HEK293T (cell line): ENCODE measurements at regions not wholly inside any gene's neighbourhood (a gene's known extent, or its start where the extent isn't known, plus 50 kb on each side); places are given as distances from the start of the nearest gene placed in this dataset.

Experiments
- CTCF ChIA-PET: fragments of 350-600 bp; formaldehyde crosslinking; extraction: SDS; loops from one replicate; lab custom pipeline; 2021; ENCODE audit warnings: antibody characterized with exemption, inconsistent platforms; lab: Yijun Ruan, JAX
- POLR2A ChIA-PET: fragments of 350-600 bp; formaldehyde crosslinking; extraction: SDS; loops from one replicate; lab custom pipeline; 2020; ENCODE audit warnings: antibody characterized with exemption, inconsistent platforms; lab: Yijun Ruan, JAX
- DNase-seq: peaks from one replicate; pipeline ENCODE4 v3.0.0; 2012; ENCODE audit warnings: mixed read lengths; ENCODE audit errors: extremely low spot score
- ARNT ChIP-seq: fragments of 450-650 bp; IDR thresholded peaks from 2 replicates; pipeline ENCODE4 v1.6.1; 2017; ENCODE audit warnings: mild to moderate bottlenecking
- BHLHE40 ChIP-seq: fragments of 450-650 bp; IDR thresholded peaks from 2 replicates; pipeline ENCODE4 v1.6.1; 2016; ENCODE audit warnings: mild to moderate bottlenecking, moderate library complexity, borderline replicate concordance
- CTBP1 ChIP-seq: fragments of 450-650 bp; IDR thresholded peaks from 2 replicates; pipeline ENCODE4 v1.6.1; 2016; ENCODE audit warnings: borderline replicate concordance
- ELF4 ChIP-seq: fragments of 450-650 bp; IDR thresholded peaks from 2 replicates; pipeline ENCODE4 v1.6.1; 2017; ENCODE audit warnings: antibody characterized with exemption
- FOXA1 ChIP-seq: fragments of 450-650 bp; IDR thresholded peaks from 2 replicates; pipeline ENCODE4 v1.6.1; 2016; ENCODE audit warnings: mild to moderate bottlenecking
- FOXK2 ChIP-seq: fragments of 450-650 bp; IDR thresholded peaks from 2 replicates; pipeline ENCODE4 v1.6.1; 2016; ENCODE audit warnings: mild to moderate bottlenecking
- FOXM1 ChIP-seq: fragments of 450-650 bp; IDR thresholded peaks from 2 replicates; pipeline ENCODE4 v1.6.1; 2017; ENCODE audit warnings: mild to moderate bottlenecking, borderline replicate concordance
- HDGF ChIP-seq: fragments of 450-650 bp; IDR thresholded peaks from 2 replicates; pipeline ENCODE4 v1.6.1; 2017; ENCODE audit warnings: antibody characterized with exemption, borderline replicate concordance
- L3MBTL2 ChIP-seq: fragments of 450-650 bp; conservative IDR thresholded peaks from 2 replicates; pipeline ENCODE4 v1.6.1; 2016; ENCODE audit warnings: mild to moderate bottlenecking
- LEF1 ChIP-seq: fragments of 450-650 bp; IDR thresholded peaks from 2 replicates; pipeline ENCODE4 v1.6.1; 2017; ENCODE audit warnings: mild to moderate bottlenecking, borderline replicate concordance
- NFRKB ChIP-seq: fragments of 450-650 bp; IDR thresholded peaks from 2 replicates; pipeline ENCODE4 v1.6.1; 2016; ENCODE audit warnings: mild to moderate bottlenecking, moderate library complexity
- PKNOX1 ChIP-seq: fragments of 450-650 bp; IDR thresholded peaks from 2 replicates; pipeline ENCODE4 v1.6.1; 2016
- SP1 ChIP-seq: fragments of 450-650 bp; IDR thresholded peaks from 2 replicates; pipeline ENCODE4 v1.6.1; 2017
- SUZ12 ChIP-seq: fragments of 450-650 bp; IDR thresholded peaks from 2 replicates; pipeline ENCODE4 v1.6.1; 2016; ENCODE audit warnings: mild to moderate bottlenecking
- TARDBP ChIP-seq: fragments of 450-650 bp; IDR thresholded peaks from 2 replicates; pipeline ENCODE4 v1.6.1; 2016
- ZNF384 ChIP-seq: fragments of 450-650 bp; IDR thresholded peaks from 2 replicates; pipeline ENCODE4 v1.6.1; 2016

- POLR2A ChIA-PET: no interaction called here
- DNase-seq: no peak
- TF ChIP-seq FOXM1 (no peak), SP1 (no peak), ARNT (no peak), LEF1 (no peak), TARDBP (no peak), SUZ12 (no peak), BHLHE40 (no peak), CTBP1 (no peak)
- CTCF ChIA-PET: interaction anchor here (0.7 kb wide), 1 partner anchor 206 kb away, joined by 3 read pairs; no protein-coding TSS in a partner anchor
Measured at GRCh38 chr1:219109424-219110018, 64.2 kb upstream of the LYPLAL1 start.

- ChIA-PET CTCF (no interaction called here), POLR2A (no interaction called here)
- no peak for TF ChIP-seq SP1
- no peak for TF ChIP-seq ELF4
- TF ChIP-seq HDGF: no peak
- no peak for DNase-seq
Measured at GRCh38 chr1:219113261-219113660, 60.4 kb upstream of the LYPLAL1 start.

- ChIA-PET CTCF (no interaction called here), POLR2A (no interaction called here)
Measured at GRCh38 chr1:219114014-219114413, 59.7 kb upstream of the LYPLAL1 start.

GRCh38 chr1:219119839-219120238 is 53.8 kb upstream of the LYPLAL1 start:
- DNase-seq: no peak
- no peak for TF ChIP-seq SUZ12
- POLR2A ChIA-PET: no interaction called here
- CTCF ChIA-PET: no interaction called here

More at GRCh38 chr1:219114014-219114413, 59.7 kb upstream of the LYPLAL1 start:
- no peak for DNase-seq
- TF ChIP-seq TARDBP (no peak), FOXA1 (no peak), PKNOX1 (no peak), L3MBTL2 (no peak), FOXK2 (no peak), CTBP1 (no peak)

- TF ChIP-seq PKNOX1 (no peak), SUZ12 (no peak), FOXK2 (no peak), BHLHE40 (no peak), TARDBP (no peak), HDGF (no peak), SP1 (no peak), ZNF384 (no peak), NFRKB (no peak), L3MBTL2 (no peak), LEF1 (no peak), FOXA1 (no peak), CTBP1 (no peak), ELF4 (no peak), ARNT (no peak)
- CTCF ChIA-PET: no interaction called here
Measured at GRCh38 chr1:219120624-219121544, 52.8 kb upstream of the LYPLAL1 start.

GRCh38 chr1:219121679-219122078 is 52.0 kb upstream of the LYPLAL1 start:
- CTCF ChIA-PET: no interaction called here
- no peak for TF ChIP-seq FOXK2
- no peak for TF ChIP-seq CTBP1
- TF ChIP-seq SP1: no peak
- no peak for TF ChIP-seq BHLHE40
- no peak for TF ChIP-seq ZNF384
- TF ChIP-seq PKNOX1: peak; percentile 90
- no peak for DNase-seq
- POLR2A ChIA-PET: no interaction called here

More at GRCh38 chr1:219120624-219121544, 52.8 kb upstream of the LYPLAL1 start:
- DNase-seq: no peak
- POLR2A ChIA-PET: no interaction called here

- ChIA-PET CTCF (no interaction called here), POLR2A (no interaction called here)
- TF ChIP-seq FOXA1: no peak
- TF ChIP-seq FOXK2: no peak
- TF ChIP-seq PKNOX1: no peak
- no peak for TF ChIP-seq CTBP1
- no peak for DNase-seq
Measured at GRCh38 chr1:219123036-219123435, 50.6 kb upstream of the LYPLAL1 start.
